ENCODE measurements at regions not wholly inside any gene's neighbourhood (a gene's known extent, or its start where the extent isn't known, plus 50 kb on each side); places are given as distances from the start of the nearest gene placed in this dataset.

GRCh38 chr10:107427016-107427415 is 262.5 kb upstream of the SORCS1 start:
- peaks cover 0 to 4% (median 0%) of the 10 kb centered on the region in 4 donors for H3K4me1 ChIP-seq
- H3K27me3 ChIP-seq = no peaks in the 10 kb centered on the region
- no peaks in the 10 kb centered on the region for H3K9me3 ChIP-seq
- 44 to 46% methylated on average over 5 of the region's 5 CpGs for WGBS, 2 donors
- H3K27ac ChIP-seq = peak overlapping the region in 2 of 4 donors; percentile 74
- DNase-seq (ENCODE audit: low spot score in 2 of 2) = no peak
- H3K36me3 ChIP-seq = no peaks in the 10 kb centered on the region
- TF ChIP-seq CTCF (IDR thresholded peaks at IDR 0.05) (no peak), POLR2A (IDR thresholded peaks at IDR 0.05) (no peak), EP300 (IDR thresholded peaks at IDR 0.05) (no peak)
- H3K4me3 ChIP-seq = no peak overlapping the region

GRCh38 chr10:107425931-107426553 is 261.5 kb upstream of the SORCS1 start:
- no peaks in the 10 kb centered on the region for H3K27me3 ChIP-seq
- peak overlapping the region in 3 of 4 donors; percentile 16 to 28 (median 25) for H3K4me3 ChIP-seq
- no peak for DNase-seq (ENCODE audit: low spot score in 2 of 2)
- peaks cover 0 to 4% (median 0%) of the 10 kb centered on the region in 4 donors for H3K4me1 ChIP-seq
- TF ChIP-seq POLR2A (IDR thresholded peaks at IDR 0.05) = no peak
- TF ChIP-seq EP300 (IDR thresholded peaks at IDR 0.05) = no peak
- TF ChIP-seq CTCF (IDR thresholded peaks at IDR 0.05) = no peak
- 34 to 37% methylated on average over 9 of the region's 9 CpGs for WGBS, 2 donors
- no peaks in the 10 kb centered on the region for H3K36me3 ChIP-seq
- no peaks in the 10 kb centered on the region for H3K9me3 ChIP-seq
- peak overlapping the region; percentile 37 to 74 (median 66) for H3K27ac ChIP-seq

GRCh38 chr10:107424628-107425027 is 260.1 kb upstream of the SORCS1 start:
- peaks cover 0 to 4% (median 0%) of the 10 kb centered on the region in 4 donors for H3K4me1 ChIP-seq
- no peak for DNase-seq (ENCODE audit: low spot score in 2 of 2)
- H3K27me3 ChIP-seq = no peaks in the 10 kb centered on the region
- WGBS, 2 donors = 42 to 52% methylated on average over 5 of the region's 5 CpGs
- H3K36me3 ChIP-seq = no peaks in the 10 kb centered on the region
- peak overlapping the region; percentile 37 to 74 (median 66) for H3K27ac ChIP-seq
- H3K9me3 ChIP-seq = no peaks in the 10 kb centered on the region
- no peak for TF ChIP-seq POLR2A (IDR thresholded peaks at IDR 0.05)
- peak in 1 of 2 donors; percentile 13 for TF ChIP-seq EP300 (IDR thresholded peaks at IDR 0.05)
- no peak for TF ChIP-seq CTCF (IDR thresholded peaks at IDR 0.05)
- H3K4me3 ChIP-seq = no peak overlapping the region

GRCh38 chr10:107423903-107424302 is 259.4 kb upstream of the SORCS1 start:
- WGBS, 2 donors = 59 to 64% methylated on average over 3 of the region's 3 CpGs
- peaks cover 0 to 4% (median 0%) of the 10 kb centered on the region in 4 donors for H3K4me1 ChIP-seq
- peak overlapping the region in 2 of 4 donors; percentile 74 for H3K27ac ChIP-seq
- DNase-seq (ENCODE audit: low spot score in 2 of 2) = no peak
- H3K36me3 ChIP-seq = no peaks in the 10 kb centered on the region
- no peaks in the 10 kb centered on the region for H3K27me3 ChIP-seq
- TF ChIP-seq EP300 (IDR thresholded peaks at IDR 0.05) (no peak), POLR2A (IDR thresholded peaks at IDR 0.05) (no peak), CTCF (IDR thresholded peaks at IDR 0.05) (no peak)
- no peak overlapping the region for H3K4me3 ChIP-seq
- no peaks in the 10 kb centered on the region for H3K9me3 ChIP-seq

- H3K27ac ChIP-seq = no peak overlapping the region
- no peak for DNase-seq (ENCODE audit: low spot score in 2 of 2)
- H3K36me3 ChIP-seq = no peaks in the 10 kb centered on the region
- H3K4me3 ChIP-seq = no peak overlapping the region
- TF ChIP-seq POLR2A (IDR thresholded peaks at IDR 0.05) = no peak
- TF ChIP-seq CTCF (IDR thresholded peaks at IDR 0.05) = no peak
- TF ChIP-seq EP300 (IDR thresholded peaks at IDR 0.05) = no peak
- WGBS, 2 donors = 91 to 97% methylated on average over 2 of the region's 2 CpGs
- peaks cover 0 to 4% (median 0%) of the 10 kb centered on the region in 4 donors for H3K4me1 ChIP-seq
- H3K9me3 ChIP-seq = no peaks in the 10 kb centered on the region
- H3K27me3 ChIP-seq = no peaks in the 10 kb centered on the region
Observed at GRCh38 chr10:107422681-107423080, 258.2 kb upstream of the SORCS1 start.

Data from tibial nerve (tissue), 4 donors.